ENCODE measurements at regions not wholly inside any gene's neighbourhood (a gene's known extent, or its start where the extent isn't known, plus 50 kb on each side); places are given as distances from the start of the nearest gene placed in this dataset.
"Not testable (repeated sequence)": the region's sequence is repeated elsewhere in the genome, so short reads cannot be mapped to it uniquely, and the experiment has no call there.

DNA sequence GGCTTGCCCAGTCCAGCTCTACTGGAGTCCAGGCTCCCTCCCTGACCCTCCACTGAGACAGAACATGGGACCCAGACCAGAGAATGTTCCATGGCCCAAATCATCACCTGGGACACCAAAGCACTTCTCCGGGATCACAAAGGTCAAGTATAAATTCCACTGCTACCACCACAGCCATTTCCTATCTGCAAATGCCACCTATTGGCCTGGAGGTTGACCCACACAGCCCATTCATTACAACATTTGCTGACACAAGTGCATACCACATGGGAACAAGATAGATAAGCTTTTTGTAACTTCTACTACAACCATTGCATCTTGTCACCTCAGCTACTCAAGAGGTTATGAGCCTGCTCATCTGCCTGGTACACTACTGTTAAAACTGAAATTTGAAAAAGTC is 126.8 kb upstream of the NECTIN3 start:
- Mint-ChIP-seq H3K27me3 (ENCODE audit: insufficient read depth) (no peaks in the 10 kb centered on the region), H3K27ac (no peak overlapping the region), H3K4me3 (no peak overlapping the region), H3K9me3 (peaks cover 37% of the 10 kb centered on the region), H3K36me3 (ENCODE audit: low read depth) (no peaks in the 10 kb centered on the region), H3K4me1 (peaks cover 7% of the 10 kb centered on the region)
- Histone ChIP-seq H3K4me1 (ENCODE audit: control insufficient read depth, insufficient read depth, low read length) (no peaks in the 10 kb centered on the region), H3K9me3 (ENCODE audit: control insufficient read depth, low read length) (peaks cover 50% of the 10 kb centered on the region), H3K36me3 (ENCODE audit: control insufficient read depth, insufficient read depth, low read length) (no peaks in the 10 kb centered on the region), H3K27me3 (ENCODE audit: control insufficient read depth, insufficient read depth, low read length, poor library complexity, severe bottlenecking) (no peaks in the 10 kb centered on the region), H3K27ac (ENCODE audit: low read depth, low read length) (no peak overlapping the region), H3K4me3 (ENCODE audit: low read length) (no peak overlapping the region), H3K9ac (ENCODE audit: extremely low read depth, low read length, poor library complexity, severe bottlenecking) (no peak overlapping the region)
- 95 to 100% methylated on average over 1 of the region's 1 CpG for WGBS, 2 experiments (ENCODE audit: insufficient coverage in 1 of 2, insufficient read length in 1 of 2)
- TF ChIP-seq, protein P1, sequence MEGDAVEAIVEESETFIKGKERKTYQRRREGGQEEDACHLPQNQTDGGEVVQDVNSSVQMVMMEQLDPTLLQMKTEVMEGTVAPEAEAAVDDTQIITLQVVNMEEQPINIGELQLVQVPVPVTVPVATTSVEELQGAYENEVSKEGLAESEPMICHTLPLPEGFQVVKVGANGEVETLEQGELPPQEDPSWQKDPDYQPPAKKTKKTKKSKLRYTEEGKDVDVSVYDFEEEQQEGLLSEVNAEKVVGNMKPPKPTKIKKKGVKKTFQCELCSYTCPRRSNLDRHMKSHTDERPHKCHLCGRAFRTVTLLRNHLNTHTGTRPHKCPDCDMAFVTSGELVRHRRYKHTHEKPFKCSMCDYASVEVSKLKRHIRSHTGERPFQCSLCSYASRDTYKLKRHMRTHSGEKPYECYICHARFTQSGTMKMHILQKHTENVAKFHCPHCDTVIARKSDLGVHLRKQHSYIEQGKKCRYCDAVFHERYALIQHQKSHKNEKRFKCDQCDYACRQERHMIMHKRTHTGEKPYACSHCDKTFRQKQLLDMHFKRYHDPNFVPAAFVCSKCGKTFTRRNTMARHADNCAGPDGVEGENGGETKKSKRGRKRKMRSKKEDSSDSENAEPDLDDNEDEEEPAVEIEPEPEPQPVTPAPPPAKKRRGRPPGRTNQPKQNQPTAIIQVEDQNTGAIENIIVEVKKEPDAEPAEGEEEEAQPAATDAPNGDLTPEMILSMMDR (conservative IDR thresholded peaks at IDR 0.05) = no peak
- no peak for DNase-seq

DNA sequence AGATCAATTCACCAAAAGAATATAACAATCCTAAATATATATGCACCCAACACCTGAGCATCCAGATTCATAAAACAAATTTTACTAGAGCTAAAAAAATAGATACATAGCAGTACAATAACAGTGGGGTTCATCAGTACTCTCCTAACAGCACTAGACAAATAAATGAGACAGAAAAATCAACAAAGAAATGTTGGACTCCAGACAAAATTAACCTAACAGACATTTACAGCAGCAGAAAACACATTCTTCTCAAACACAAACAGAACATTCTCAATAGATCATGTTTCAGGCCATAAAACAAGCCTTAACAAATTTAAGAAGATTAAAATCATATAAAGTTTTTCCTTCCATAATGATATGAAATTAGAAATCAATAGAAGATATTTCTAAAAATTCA is 124.8 kb upstream of the NECTIN3 start:
- Mint-ChIP-seq H3K4me1 (no peaks in the 10 kb centered on the region), H3K4me3 (no peak overlapping the region), H3K27ac (no peak overlapping the region), H3K9me3 (peaks cover 48% of the 10 kb centered on the region), H3K36me3 (ENCODE audit: low read depth) (no peaks in the 10 kb centered on the region), H3K27me3 (ENCODE audit: insufficient read depth) (no peaks in the 10 kb centered on the region)
- H3K4me1 ChIP-seq (ENCODE audit: control insufficient read depth, insufficient read depth, low read length) = no peaks in the 10 kb centered on the region
- DNase-seq = no peak
- no peak overlapping the region for H3K27ac ChIP-seq (ENCODE audit: low read depth, low read length)
- no peaks in the 10 kb centered on the region for H3K36me3 ChIP-seq (ENCODE audit: control insufficient read depth, insufficient read depth, low read length)
- no peak overlapping the region for H3K9ac ChIP-seq (ENCODE audit: extremely low read depth, low read length, poor library complexity, severe bottlenecking)
- H3K9me3 ChIP-seq (ENCODE audit: control insufficient read depth, low read length) = peaks cover 68% of the 10 kb centered on the region
- no peak overlapping the region for H3K4me3 ChIP-seq (ENCODE audit: low read length)
- no peaks in the 10 kb centered on the region for H3K27me3 ChIP-seq (ENCODE audit: control insufficient read depth, insufficient read depth, low read length, poor library complexity, severe bottlenecking)
- TF ChIP-seq, protein P1 (conservative IDR thresholded peaks at IDR 0.05) = no peak

DNA sequence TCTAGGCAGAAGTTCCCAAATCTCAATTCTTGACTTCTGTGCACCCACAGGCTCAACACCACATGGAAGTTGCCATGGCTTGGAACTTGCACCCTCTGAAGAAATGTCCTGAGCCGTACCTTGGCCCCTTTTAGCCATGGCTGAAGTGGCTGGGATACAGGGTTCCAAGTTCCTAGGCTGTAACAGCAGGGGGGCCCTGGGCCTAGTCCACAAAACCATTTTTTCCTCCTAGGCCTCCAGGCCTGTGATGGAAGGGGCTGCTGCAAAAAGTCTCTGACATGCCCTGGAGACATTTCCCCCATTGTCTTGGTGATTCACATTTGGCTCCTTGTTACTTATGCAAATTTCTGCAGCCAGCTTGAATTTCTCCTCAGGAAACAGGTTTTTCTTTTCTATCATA is 122.4 kb upstream of the NECTIN3 start:
- not testable (repeated sequence) for H3K36me3 ChIP-seq (ENCODE audit: control insufficient read depth, insufficient read depth, low read length); H3K27ac Mint-ChIP-seq; H3K27me3 ChIP-seq (ENCODE audit: control insufficient read depth, insufficient read depth, low read length, poor library complexity, severe bottlenecking); H3K4me1 ChIP-seq (ENCODE audit: control insufficient read depth, insufficient read depth, low read length); H3K9ac ChIP-seq (ENCODE audit: extremely low read depth, low read length, poor library complexity, severe bottlenecking); H3K27ac ChIP-seq (ENCODE audit: low read depth, low read length); H3K27me3 Mint-ChIP-seq (ENCODE audit: insufficient read depth); DNase-seq; H3K4me1 Mint-ChIP-seq; H3K4me3 Mint-ChIP-seq; H3K36me3 Mint-ChIP-seq (ENCODE audit: low read depth)
- Histone ChIP-seq H3K4me3 (ENCODE audit: low read length) (peak overlapping the region; percentile 17), H3K9me3 (ENCODE audit: control insufficient read depth, low read length) (peaks cover 68% of the 10 kb centered on the region)
- H3K9me3 Mint-ChIP-seq = peaks cover 53% of the 10 kb centered on the region
- WGBS, 2 experiments (ENCODE audit: insufficient coverage in 1 of 2, insufficient read length in 1 of 2) = 79% methylated on average over 1 of the region's 1 CpG; no CpG with 5 or more reads in 1 of the 2 experiments

DNA sequence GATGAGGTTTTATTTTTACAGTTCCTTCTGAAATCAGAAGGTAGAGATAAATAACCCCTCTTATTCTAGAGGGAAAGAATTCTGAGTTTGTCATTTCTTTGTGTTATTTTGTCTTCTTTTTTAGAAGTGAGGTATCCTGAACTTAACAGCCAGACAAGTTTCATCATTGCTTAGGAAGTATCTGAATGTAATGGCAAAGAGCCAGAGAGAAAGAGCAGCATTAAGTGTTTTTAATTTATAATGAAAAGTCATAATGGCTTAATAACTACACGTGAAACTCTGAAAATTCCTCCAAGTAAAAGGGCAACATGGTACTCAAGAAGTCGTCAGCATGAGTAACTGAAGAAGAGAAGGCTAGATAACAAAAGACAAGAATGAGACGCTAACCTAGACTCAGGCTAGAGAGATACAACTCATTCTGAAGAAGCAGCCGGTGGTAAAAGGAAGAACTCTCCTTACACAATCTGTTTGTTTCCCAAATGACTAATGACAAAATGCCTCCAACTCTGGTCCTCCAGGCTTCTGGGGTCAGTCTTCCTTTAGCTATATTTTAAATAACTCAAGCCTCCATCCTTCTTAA is 116.2 kb upstream of the NECTIN3 start:
- Histone ChIP-seq H3K9ac (ENCODE audit: extremely low read depth, low read length, poor library complexity, severe bottlenecking) (no peak overlapping the region), H3K4me1 (ENCODE audit: control insufficient read depth, insufficient read depth, low read length) (no peaks in the 10 kb centered on the region), H3K9me3 (ENCODE audit: control insufficient read depth, low read length) (peaks cover 13% of the 10 kb centered on the region), H3K27me3 (ENCODE audit: control insufficient read depth, insufficient read depth, low read length, poor library complexity, severe bottlenecking) (no peaks in the 10 kb centered on the region), H3K36me3 (ENCODE audit: control insufficient read depth, insufficient read depth, low read length) (no peaks in the 10 kb centered on the region), H3K27ac (ENCODE audit: low read depth, low read length) (no peak overlapping the region), H3K4me3 (ENCODE audit: low read length) (no peak overlapping the region)
- DNase-seq = no peak
- Mint-ChIP-seq H3K4me1 (peaks cover 10% of the 10 kb centered on the region), H3K36me3 (ENCODE audit: low read depth) (no peaks in the 10 kb centered on the region), H3K27ac (no peak overlapping the region), H3K4me3 (no peak overlapping the region), H3K27me3 (ENCODE audit: insufficient read depth) (peaks cover 2% of the 10 kb centered on the region), H3K9me3 (peaks cover 10% of the 10 kb centered on the region)
- TF ChIP-seq, protein P1 (conservative IDR thresholded peaks at IDR 0.05) = no peak
- 90 to 94% methylated on average over 4 of the region's 4 CpGs for WGBS, 2 experiments (ENCODE audit: insufficient coverage in 1 of 2, insufficient read length in 1 of 2)

Data from endodermal cell (in vitro differentiated cells).